HepG2 (cell line): ENCODE measurements at regions not wholly inside any gene's neighbourhood (a gene's known extent, or its start where the extent isn't known, plus 50 kb on each side); places are given as distances from the start of the nearest gene placed in this dataset.

Experiments used
- ARID5B ChIP-seq: IDR thresholded peaks from 2 replicates; pipeline ENCODE4 v1.4.0; 2020; ENCODE audit warnings: mild to moderate bottlenecking, missing genetic modification reagents
- CBX1 ChIP-seq: IDR thresholded peaks from one replicate; pipeline ENCODE4 v1.6.1; 2016; ENCODE audit warnings: antibody characterized with exemption, low read depth
- DRAP1 ChIP-seq: IDR thresholded peaks from 2 replicates; pipeline ENCODE4 v1.6.1; 2016; ENCODE audit warnings: missing genetic modification reagents, missing compliant biosample characterization
- FOSL2 ChIP-seq: sonication (generic); formaldehyde crosslinking; IDR thresholded peaks from 2 replicates; pipeline ENCODE4 v1.4.0; 2020; ENCODE audit warnings: missing genetic modification reagents
- FOXP4 ChIP-seq: sonication (generic); formaldehyde crosslinking; IDR thresholded peaks from 2 replicates; pipeline ENCODE4 v1.4.0; 2020; ENCODE audit warnings: missing genetic modification reagents
- HDAC1 ChIP-seq: sonication (generic); formaldehyde crosslinking; IDR thresholded peaks from 2 replicates; pipeline ENCODE4 v1.5.1; 2020; ENCODE audit warnings: mild to moderate bottlenecking, missing genetic modification reagents
- KDM3A ChIP-seq: IDR thresholded peaks from 2 replicates; pipeline ENCODE4 v1.6.1; 2018; ENCODE audit warnings: low read depth, missing compliant biosample characterization
- MED1 ChIP-seq: sonication (generic); formaldehyde crosslinking; IDR thresholded peaks from 2 replicates; pipeline ENCODE4 v1.4.0; 2020; ENCODE audit warnings: missing genetic modification reagents
- MIXL1 ChIP-seq: IDR thresholded peaks from 2 replicates; pipeline ENCODE4 v1.6.1; 2016
- PCBP2 ChIP-seq: fragments of 200-400 bp; formaldehyde crosslinking; optimal IDR thresholded peaks from 2 replicates; pipeline ENCODE3; 2018; ENCODE audit warnings: low read length, low read depth; ENCODE audit not compliant: poor library complexity, severe bottlenecking
- RCOR2 ChIP-seq: IDR thresholded peaks from 2 replicates; pipeline ENCODE4 v1.6.1; 2016; ENCODE audit warnings: missing biosample characterization, missing genetic modification reagents
- REPIN1 ChIP-seq: sonication (generic); formaldehyde crosslinking; IDR thresholded peaks from 2 replicates; pipeline ENCODE4 v1.8.0; 2022; ENCODE audit warnings: missing genetic modification reagents, low read depth, mild to moderate bottlenecking, borderline replicate concordance
- RXRB ChIP-seq: IDR thresholded peaks from 2 replicates; pipeline ENCODE4 v1.6.1; 2016; ENCODE audit warnings: borderline replicate concordance, missing genetic modification reagents, missing compliant biosample characterization
- SALL1 ChIP-seq: sonication (generic); formaldehyde crosslinking; IDR thresholded peaks from 2 replicates; pipeline ENCODE4 v1.8.0; 2022; ENCODE audit warnings: mild to moderate bottlenecking, missing genetic modification reagents
- SIX4 ChIP-seq: sonication (generic); formaldehyde crosslinking; IDR thresholded peaks from 2 replicates; pipeline ENCODE4 v1.4.0; 2020; ENCODE audit warnings: missing genetic modification reagents
- TRIM24 ChIP-seq: sonication (generic); formaldehyde crosslinking; IDR thresholded peaks from 2 replicates; pipeline ENCODE4 v1.8.0; 2022; ENCODE audit warnings: mild to moderate bottlenecking, missing genetic modification reagents
- XRCC5 ChIP-seq: fragments of 200-400 bp; formaldehyde crosslinking; optimal IDR thresholded peaks from 2 replicates; pipeline ENCODE3; 2017; ENCODE audit warnings: mild to moderate bottlenecking, low read length
- ZFP36L1 ChIP-seq: sonication (generic); formaldehyde crosslinking; IDR thresholded peaks from 2 replicates; pipeline ENCODE4 v1.8.0; 2022; ENCODE audit warnings: mild to moderate bottlenecking, missing genetic modification reagents, moderate library complexity
- ZFP36L2 ChIP-seq: sonication (generic); formaldehyde crosslinking; IDR thresholded peaks from 2 replicates; pipeline ENCODE4 v1.4.0; 2020; ENCODE audit warnings: missing genetic modification reagents
- ZFP90 ChIP-seq: sonication (generic); formaldehyde crosslinking; IDR thresholded peaks from 2 replicates; pipeline ENCODE4 v1.8.0; 2022; ENCODE audit warnings: missing genetic modification reagents, mild to moderate bottlenecking, inconsistent platforms, borderline replicate concordance
- ZNF841 ChIP-seq: sonication (generic); formaldehyde crosslinking; IDR thresholded peaks from 2 replicates; pipeline ENCODE4 v1.8.1; 2023; ENCODE audit warnings: missing genetic modification reagents, borderline replicate concordance
- ZSCAN29 ChIP-seq: sonication (generic); formaldehyde crosslinking; conservative IDR thresholded peaks from 2 replicates; pipeline ENCODE4 v1.4.0; 2020; ENCODE audit warnings: mild to moderate bottlenecking, missing genetic modification reagents
- ZSCAN9 ChIP-seq: IDR thresholded peaks from 2 replicates; pipeline ENCODE4 v1.6.1; 2016; ENCODE audit warnings: borderline replicate concordance
- TF ChIP-seq, protein P1 (sequence below): sonication (generic); formaldehyde crosslinking; IDR thresholded peaks from 2 replicates; pipeline ENCODE4 v1.5.1; 2020; ENCODE audit warnings: missing genetic modification reagents, mild to moderate bottlenecking, borderline replicate concordance

GRCh38 chr6:80508885-80509630, 402.6 kb downstream of the BCKDHB start (continued):
- TF ChIP-seq RCOR2, result peak; percentile 71; the same call in 1 of the 2 replicates
- peak; percentile 85 for TF ChIP-seq MIXL1 (CRISPR knock-in tag)
- peak; percentile 69; the same call in 1 of the 2 replicates for TF ChIP-seq ZSCAN9 (CRISPR knock-in tag)
- TF ChIP-seq CBX1, result peak; percentile 35
- peak; percentile 83; the same call in 1 of the 2 replicates for TF ChIP-seq SALL1
- peak; percentile 90; the same call in 1 of the 2 replicates for TF ChIP-seq KDM3A (CRISPR knock-in tag)
- TF ChIP-seq SIX4 (CRISPR knock-in tag), result peak; percentile 65; the same call in 1 of the 2 replicates
- TF ChIP-seq RXRB (CRISPR knock-in tag), result peak; percentile 91
- no peak for TF ChIP-seq XRCC5
- TF ChIP-seq REPIN1 (CRISPR knock-in tag), result peak; percentile 74
- TF ChIP-seq DRAP1, result peak; percentile 39; the same call in 1 of the 2 replicates
- no peak for TF ChIP-seq ZFP36L2 (CRISPR knock-in tag)
- TF ChIP-seq FOXP4 (CRISPR knock-in tag), result peak; percentile 97
- TF ChIP-seq ZFP36L1 (CRISPR knock-in tag), result 0 out of 2 replicates have a peak, but pooled peaks have one; percentile 44
- peak; percentile 98 for TF ChIP-seq ARID5B (CRISPR knock-in tag)
- no peak for TF ChIP-seq ZFP90
- TF ChIP-seq HDAC1 (CRISPR knock-in tag), result peak; percentile 81
- peak; percentile 64; the same call in 1 of the 2 replicates for TF ChIP-seq MED1 (CRISPR knock-in tag)
- no peak for TF ChIP-seq PCBP2
- peak; percentile 93 for TF ChIP-seq TRIM24 (CRISPR knock-in tag)
- TF ChIP-seq, protein P1, sequence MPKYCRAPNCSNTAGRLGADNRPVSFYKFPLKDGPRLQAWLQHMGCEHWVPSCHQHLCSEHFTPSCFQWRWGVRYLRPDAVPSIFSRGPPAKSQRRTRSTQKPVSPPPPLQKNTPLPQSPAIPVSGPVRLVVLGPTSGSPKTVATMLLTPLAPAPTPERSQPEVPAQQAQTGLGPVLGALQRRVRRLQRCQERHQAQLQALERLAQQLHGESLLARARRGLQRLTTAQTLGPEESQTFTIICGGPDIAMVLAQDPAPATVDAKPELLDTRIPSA (CRISPR knock-in tag), result no peak
- no peak for TF ChIP-seq ZSCAN29 (CRISPR knock-in tag)
- no peak for TF ChIP-seq ZNF841 (CRISPR knock-in tag)
- peak; percentile 50; the same call in 1 of the 2 replicates for TF ChIP-seq FOSL2
